Gastrocnemius medialis (tissue), 4 donors: ENCODE measurements at regions not wholly inside any gene's neighbourhood (a gene's known extent, or its start where the extent isn't known, plus 50 kb on each side); places are given as distances from the start of the nearest gene placed in this dataset.

Source experiments
- CTCF ChIP-seq, 5 experiments: fragments of 450-650 bp in 3 of 5; fragments of 200-600 bp in 2 of 5; sonication (generic) in 2 of 5; IDR thresholded peaks in 4 of 5; conservative IDR thresholded peaks in 1 of 5; 1 replicate in 4 of 5; 2 replicates in 1 of 5; pipeline ENCODE4 v1.5.1; 2016 to 2019; ENCODE audit warnings: antibody characterized with exemption in 5 of 5, mild to moderate bottlenecking in 3 of 5, moderate library complexity in 3 of 5
- POLR2A ChIP-seq, 2 donors: fragments of 450-650 bp; IDR thresholded peaks; one replicate each; pipeline ENCODE4 v1.6.1; 2017; ENCODE audit warnings: antibody characterized with exemption in 2 of 2, mild to moderate bottlenecking in 2 of 2, moderate library complexity in 2 of 2

- TF ChIP-seq CTCF (IDR thresholded peaks at IDR 0.05 in 4 of 5, conservative IDR thresholded peaks at IDR 0.05 in 1 of 5): no peak
- TF ChIP-seq POLR2A (IDR thresholded peaks at IDR 0.05): no peak
Measured at GRCh38 chr12:58378028-58378427, 436.7 kb downstream of the ATP23 start.
